ENCODE measurements at regions not wholly inside any gene's neighbourhood (a gene's known extent, or its start where the extent isn't known, plus 50 kb on each side); places are given as distances from the start of the nearest gene placed in this dataset.

DNA sequence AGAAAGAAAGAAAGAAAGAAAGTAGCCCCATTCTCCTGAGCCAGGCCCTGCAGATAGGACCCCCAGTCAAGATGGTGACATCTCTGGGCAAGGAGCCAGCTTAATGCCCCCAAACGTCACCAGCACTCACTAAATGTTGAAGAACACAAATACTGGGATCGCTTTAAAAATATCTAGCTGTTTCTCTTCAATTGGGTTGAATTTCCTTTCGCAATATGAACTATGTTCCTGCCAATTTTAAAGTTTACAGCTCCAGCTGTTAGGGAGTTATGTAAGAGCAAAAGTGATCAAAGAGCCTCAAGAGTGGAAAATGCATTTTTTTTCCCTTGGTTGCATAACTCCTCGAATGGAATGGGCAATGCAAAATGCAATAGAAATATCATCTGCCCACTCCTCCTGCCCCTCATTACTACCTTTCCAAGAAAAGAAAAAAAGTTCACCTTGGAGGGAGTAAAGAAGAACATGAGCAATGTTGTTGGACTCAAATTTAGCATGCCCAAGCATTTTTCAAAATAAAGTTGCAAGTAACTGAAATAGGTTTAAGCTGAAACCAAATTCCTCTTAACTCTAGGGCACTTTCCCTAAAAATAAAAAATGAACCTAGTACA lies 244.2 kb upstream of the PIK3R1 start (continued):
- TF ChIP-seq ZNF514 (tag by site-specific recombination; IDR thresholded peaks at IDR 0.05), result no peak
- no peak for TF ChIP-seq ZNF138 (tag by site-specific recombination; IDR thresholded peaks at IDR 0.05; ENCODE audit: borderline replicate concordance)
- no peak for TF ChIP-seq BCL11B (tag by site-specific recombination; IDR thresholded peaks at IDR 0.05; ENCODE audit: low read depth)
- TF ChIP-seq KLF7 (tag by site-specific recombination; IDR thresholded peaks at IDR 0.05; ENCODE audit: borderline replicate concordance), result no peak
- no peak for TF ChIP-seq ZSCAN16 (tag by site-specific recombination; IDR thresholded peaks at IDR 0.05)
- no peak for TF ChIP-seq YY1 (tag by site-specific recombination; IDR thresholded peaks at IDR 0.05)
- TF ChIP-seq ZNF768 (tag by site-specific recombination; IDR thresholded peaks at IDR 0.05), result no peak
- no peak for TF ChIP-seq ZNF391 (tag by site-specific recombination; IDR thresholded peaks at IDR 0.05; ENCODE audit: borderline replicate concordance, low read depth)
- no peak for TF ChIP-seq ZBTB17 (tag by site-specific recombination; IDR thresholded peaks at IDR 0.05)
- no peak for TF ChIP-seq WT1 (tag by site-specific recombination; IDR thresholded peaks at IDR 0.05)

GRCh38 chr5:67969631-67970030 lies 245.9 kb upstream of the PIK3R1 start:
- H3K36me3 ChIP-seq (ENCODE audit: control insufficient read depth in 2 of 2, insufficient read depth in 1 of 2, low read length in 2 of 2), result no peaks in the 10 kb centered on the region
- no peak overlapping the region for H3K27ac ChIP-seq (ENCODE audit: extremely low read depth, low read depth, low read length)
- no peaks in the 10 kb centered on the region for H3K9me3 ChIP-seq (ENCODE audit: control insufficient read depth, insufficient read depth, low read depth, low read length)
- CTCF ChIA-PET, result no interaction called here
- no peak for TF ChIP-seq ZNF221 (tag by site-specific recombination; IDR thresholded peaks at IDR 0.05; ENCODE audit: borderline replicate concordance)
- no peak for TF ChIP-seq ZNF302 (tag by site-specific recombination; IDR thresholded peaks at IDR 0.05; ENCODE audit: low read depth)
- TF ChIP-seq ZNF140 (tag by site-specific recombination; IDR thresholded peaks at IDR 0.05), result no peak
- POLR2A ChIA-PET, result no interaction called here
- no peaks in the 10 kb centered on the region for H3K4me1 ChIP-seq (ENCODE audit: control insufficient read depth, insufficient read depth, low read length)
- no peak overlapping the region for H3K4me3 ChIP-seq (ENCODE audit: low read depth, low read length)

GRCh38 chr5:67969176-67969575 lies 246.4 kb upstream of the PIK3R1 start:
- Histone ChIP-seq H3K27ac (ENCODE audit: extremely low read depth, low read depth, low read length) (no peak overlapping the region), H3K36me3 (ENCODE audit: control insufficient read depth in 2 of 2, insufficient read depth in 1 of 2, low read length in 2 of 2) (no peaks in the 10 kb centered on the region), H3K9me3 (ENCODE audit: control insufficient read depth, insufficient read depth, low read depth, low read length) (no peaks in the 10 kb centered on the region), H3K4me1 (ENCODE audit: control insufficient read depth, insufficient read depth, low read length) (no peaks in the 10 kb centered on the region), H3K4me3 (ENCODE audit: low read depth, low read length) (no peak overlapping the region)
- no peak for TF ChIP-seq KLF10 (tag by site-specific recombination; IDR thresholded peaks at IDR 0.05)
- TF ChIP-seq ZBTB21 (tag by site-specific recombination; IDR thresholded peaks at IDR 0.05), result no peak
- TF ChIP-seq ZBTB20 (tag by site-specific recombination; IDR thresholded peaks at IDR 0.05), result no peak
- TF ChIP-seq ZNF19 (tag by site-specific recombination; IDR thresholded peaks at IDR 0.05; ENCODE audit: low read depth), result no peak
- TF ChIP-seq, protein P1, sequence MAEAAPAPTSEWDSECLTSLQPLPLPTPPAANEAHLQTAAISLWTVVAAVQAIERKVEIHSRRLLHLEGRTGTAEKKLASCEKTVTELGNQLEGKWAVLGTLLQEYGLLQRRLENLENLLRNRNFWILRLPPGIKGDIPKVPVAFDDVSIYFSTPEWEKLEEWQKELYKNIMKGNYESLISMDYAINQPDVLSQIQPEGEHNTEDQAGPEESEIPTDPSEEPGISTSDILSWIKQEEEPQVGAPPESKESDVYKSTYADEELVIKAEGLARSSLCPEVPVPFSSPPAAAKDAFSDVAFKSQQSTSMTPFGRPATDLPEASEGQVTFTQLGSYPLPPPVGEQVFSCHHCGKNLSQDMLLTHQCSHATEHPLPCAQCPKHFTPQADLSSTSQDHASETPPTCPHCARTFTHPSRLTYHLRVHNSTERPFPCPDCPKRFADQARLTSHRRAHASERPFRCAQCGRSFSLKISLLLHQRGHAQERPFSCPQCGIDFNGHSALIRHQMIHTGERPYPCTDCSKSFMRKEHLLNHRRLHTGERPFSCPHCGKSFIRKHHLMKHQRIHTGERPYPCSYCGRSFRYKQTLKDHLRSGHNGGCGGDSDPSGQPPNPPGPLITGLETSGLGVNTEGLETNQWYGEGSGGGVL (tag by site-specific recombination; IDR thresholded peaks at IDR 0.05), result no peak
- no peak for TF ChIP-seq RBAK (tag by site-specific recombination; IDR thresholded peaks at IDR 0.05)
- TF ChIP-seq, protein P2, sequence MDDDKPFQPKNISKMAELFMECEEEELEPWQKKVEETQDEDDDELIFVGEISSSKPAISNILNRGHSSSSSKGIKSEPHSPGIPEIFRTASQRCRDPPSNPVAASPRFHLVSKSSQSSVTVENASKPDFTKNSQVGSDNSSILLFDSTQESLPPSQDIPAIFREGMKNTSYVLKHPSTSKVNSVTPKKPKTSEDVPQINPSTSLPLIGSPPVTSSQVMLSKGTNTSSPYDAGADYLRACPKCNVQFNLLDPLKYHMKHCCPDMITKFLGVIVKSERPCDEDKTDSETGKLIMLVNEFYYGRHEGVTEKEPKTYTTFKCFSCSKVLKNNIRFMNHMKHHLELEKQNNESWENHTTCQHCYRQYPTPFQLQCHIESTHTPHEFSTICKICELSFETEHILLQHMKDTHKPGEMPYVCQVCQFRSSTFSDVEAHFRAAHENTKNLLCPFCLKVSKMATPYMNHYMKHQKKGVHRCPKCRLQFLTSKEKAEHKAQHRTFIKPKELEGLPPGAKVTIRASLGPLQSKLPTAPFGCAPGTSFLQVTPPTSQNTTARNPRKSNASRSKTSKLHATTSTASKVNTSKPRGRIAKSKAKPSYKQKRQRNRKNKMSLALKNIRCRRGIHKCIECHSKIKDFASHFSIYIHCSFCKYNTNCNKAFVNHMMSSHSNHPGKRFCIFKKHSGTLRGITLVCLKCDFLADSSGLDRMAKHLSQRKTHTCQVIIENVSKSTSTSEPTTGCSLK (tag by site-specific recombination; IDR thresholded peaks at IDR 0.05), result no peak
- no peak for TF ChIP-seq ZNF677 (tag by site-specific recombination; IDR thresholded peaks at IDR 0.05)
- no peak for TF ChIP-seq ZNF664 (tag by site-specific recombination; IDR thresholded peaks at IDR 0.05)
- TF ChIP-seq, protein P3, sequence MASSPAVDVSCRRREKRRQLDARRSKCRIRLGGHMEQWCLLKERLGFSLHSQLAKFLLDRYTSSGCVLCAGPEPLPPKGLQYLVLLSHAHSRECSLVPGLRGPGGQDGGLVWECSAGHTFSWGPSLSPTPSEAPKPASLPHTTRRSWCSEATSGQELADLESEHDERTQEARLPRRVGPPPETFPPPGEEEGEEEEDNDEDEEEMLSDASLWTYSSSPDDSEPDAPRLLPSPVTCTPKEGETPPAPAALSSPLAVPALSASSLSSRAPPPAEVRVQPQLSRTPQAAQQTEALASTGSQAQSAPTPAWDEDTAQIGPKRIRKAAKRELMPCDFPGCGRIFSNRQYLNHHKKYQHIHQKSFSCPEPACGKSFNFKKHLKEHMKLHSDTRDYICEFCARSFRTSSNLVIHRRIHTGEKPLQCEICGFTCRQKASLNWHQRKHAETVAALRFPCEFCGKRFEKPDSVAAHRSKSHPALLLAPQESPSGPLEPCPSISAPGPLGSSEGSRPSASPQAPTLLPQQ (tag by site-specific recombination; IDR thresholded peaks at IDR 0.05), result no peak
- TF ChIP-seq ZNF366 (tag by site-specific recombination; conservative IDR thresholded peaks at IDR 0.05), result no peak
- TF ChIP-seq ZNF837 (tag by site-specific recombination; IDR thresholded peaks at IDR 0.05), result no peak
- TF ChIP-seq ZNF175 (tag by site-specific recombination; IDR thresholded peaks at IDR 0.05), result no peak
- TF ChIP-seq SP3 (tag by site-specific recombination; IDR thresholded peaks at IDR 0.05), result no peak
- no peak for TF ChIP-seq ZNF530 (tag by site-specific recombination; IDR thresholded peaks at IDR 0.05; ENCODE audit: low read depth)
- POLR2A ChIA-PET, result no interaction called here
- CTCF ChIA-PET, result interaction anchor here (0.5 kb wide), 1 partner anchor 782 kb away, joined by 3 read pairs; no protein-coding TSS in a partner anchor

Data from HEK293 (cell line).